WTC11 (cell line): ENCODE measurements at regions not wholly inside any gene's neighbourhood (a gene's known extent, or its start where the extent isn't known, plus 50 kb on each side); places are given as distances from the start of the nearest gene placed in this dataset.
A peak's percentile ranks its signal among the peaks of the same experiment; 100 is the strongest.

Experiments
- ATAC-seq: fragments of 200-7000 bp; cut with Tn5 transposase; 2 replicates; pipeline ENCODE4 v1.10.0; 2021; ENCODE audit warnings: mild to moderate bottlenecking, moderate library complexity
- CTCF ChIA-PET: fragments of 300-600 bp; sonication (Branson Sonifier 250); formaldehyde crosslinking; loops from one replicate; lab custom pipeline; 2021; ENCODE audit warnings: antibody characterized with exemption; lab: Charles Lee
- POLR2A ChIA-PET: fragments of 350-600 bp; sonication (Branson Sonifier 250); formaldehyde crosslinking; loops from one replicate; lab custom pipeline; 2021; ENCODE audit warnings: antibody characterized with exemption; lab: Charles Lee
- DNase-seq: peaks from one replicate; pipeline ENCODE4 v3.0.0; 2021; ENCODE audit warnings: low spot score
- H3K27ac Mint-ChIP-seq: 2 replicates; pipeline ENCODE4 v1.8.0; 2021; ENCODE audit warnings: mixed read lengths
- H3K27me3 Mint-ChIP-seq: 2 replicates; pipeline ENCODE4 v1.8.0; 2021; ENCODE audit warnings: low read depth, mild to moderate bottlenecking, moderate library complexity, mixed read lengths
- H3K36me3 Mint-ChIP-seq: 2 replicates; pipeline ENCODE4 v1.8.0; 2021; ENCODE audit warnings: mixed read lengths
- H3K4me1 Mint-ChIP-seq: 2 replicates; pipeline ENCODE4 v1.8.0; 2022; ENCODE audit warnings: mixed read lengths
- H3K4me3 Mint-ChIP-seq: 2 replicates; pipeline ENCODE4 v1.8.0; 2021; ENCODE audit warnings: mild to moderate bottlenecking, moderate library complexity, mixed read lengths
- H3K9me3 Mint-ChIP-seq: 2 replicates; pipeline ENCODE4 v1.8.0; 2021; ENCODE audit warnings: mixed read lengths
- ELF4 ChIP-seq: sonication (generic); formaldehyde crosslinking; IDR thresholded peaks from 2 replicates; pipeline ENCODE4 v1.8.1; 2022; ENCODE audit warnings: low read depth, mild to moderate bottlenecking, moderate library complexity, missing genetic modification reagents
- FOXP1 ChIP-seq: sonication (generic); formaldehyde crosslinking; IDR thresholded peaks from 2 replicates; pipeline ENCODE4 v1.8.0; 2022; ENCODE audit warnings: missing genetic modification reagents, mild to moderate bottlenecking, moderate library complexity, borderline replicate concordance
- JAZF1 ChIP-seq: fragments of 250-450 bp; sonication (Bioruptor Pico); IDR thresholded peaks from 2 replicates; pipeline ENCODE4 v1.9.0; 2021; ENCODE audit warnings: moderate library complexity, mild to moderate bottlenecking, inconsistent platforms
- KAT7 ChIP-seq: sonication (generic); formaldehyde crosslinking; IDR thresholded peaks from 2 replicates; pipeline ENCODE4 v1.8.1; 2023; ENCODE audit warnings: missing genetic modification reagents, mild to moderate bottlenecking, borderline replicate concordance
- MYBL2 ChIP-seq: sonication (generic); formaldehyde crosslinking; IDR thresholded peaks from 2 replicates; pipeline ENCODE4 v1.8.1; 2023; ENCODE audit warnings: mild to moderate bottlenecking, moderate library complexity, missing genetic modification reagents
- NFYB ChIP-seq: sonication (generic); formaldehyde crosslinking; conservative IDR thresholded peaks from 2 replicates; pipeline ENCODE4 v1.8.0; 2022; ENCODE audit warnings: low read depth, missing genetic modification reagents
- NR2C2 ChIP-seq: sonication (generic); formaldehyde crosslinking; IDR thresholded peaks from 2 replicates; pipeline ENCODE4 v1.8.0; 2022; ENCODE audit warnings: mild to moderate bottlenecking, missing genetic modification reagents
- OVOL2 ChIP-seq: fragments of 250-450 bp; sonication (Bioruptor Pico); IDR thresholded peaks from 2 replicates; pipeline ENCODE4 v1.9.0; 2021; ENCODE audit warnings: mild to moderate bottlenecking, borderline replicate concordance
- TCF7 ChIP-seq: sonication (generic); formaldehyde crosslinking; IDR thresholded peaks from 2 replicates; pipeline ENCODE4 v1.8.0; 2022; ENCODE audit warnings: mild to moderate bottlenecking, low read depth, missing genetic modification reagents, moderate library complexity
- ZNF121 ChIP-seq: sonication (generic); formaldehyde crosslinking; IDR thresholded peaks from 2 replicates; pipeline ENCODE4 v1.8.0; 2023; ENCODE audit warnings: missing genetic modification reagents
- ZNF317 ChIP-seq: sonication (generic); formaldehyde crosslinking; IDR thresholded peaks from 2 replicates; pipeline ENCODE4 v1.8.1; 2023; ENCODE audit warnings: low read depth, mild to moderate bottlenecking, moderate library complexity, missing genetic modification reagents, borderline replicate concordance
- TF ChIP-seq, protein P1 (sequence below): sonication (generic); formaldehyde crosslinking; IDR thresholded peaks from 2 replicates; pipeline ENCODE4 v1.8.0; 2022; ENCODE audit warnings: mild to moderate bottlenecking, missing genetic modification reagents
- TF ChIP-seq, protein P2 (sequence below): sonication (generic); formaldehyde crosslinking; conservative IDR thresholded peaks from 2 replicates; pipeline ENCODE4 v1.8.1; 2022; ENCODE audit warnings: mild to moderate bottlenecking, missing genetic modification reagents
- TF ChIP-seq, protein P3 (sequence below): sonication (generic); formaldehyde crosslinking; IDR thresholded peaks from 2 replicates; pipeline ENCODE4 v1.8.0; 2023; ENCODE audit warnings: missing genetic modification reagents, mild to moderate bottlenecking, borderline replicate concordance
- TF ChIP-seq, protein P4 (sequence below): sonication (generic); formaldehyde crosslinking; IDR thresholded peaks from 2 replicates; pipeline ENCODE4 v1.8.1; 2022; ENCODE audit warnings: low read depth, mild to moderate bottlenecking, moderate library complexity, missing genetic modification reagents, borderline replicate concordance
- TF ChIP-seq, protein P5 (sequence below): sonication (generic); formaldehyde crosslinking; IDR thresholded peaks from 2 replicates; pipeline ENCODE4 v1.8.0; 2023; ENCODE audit warnings: missing genetic modification reagents

DNA sequence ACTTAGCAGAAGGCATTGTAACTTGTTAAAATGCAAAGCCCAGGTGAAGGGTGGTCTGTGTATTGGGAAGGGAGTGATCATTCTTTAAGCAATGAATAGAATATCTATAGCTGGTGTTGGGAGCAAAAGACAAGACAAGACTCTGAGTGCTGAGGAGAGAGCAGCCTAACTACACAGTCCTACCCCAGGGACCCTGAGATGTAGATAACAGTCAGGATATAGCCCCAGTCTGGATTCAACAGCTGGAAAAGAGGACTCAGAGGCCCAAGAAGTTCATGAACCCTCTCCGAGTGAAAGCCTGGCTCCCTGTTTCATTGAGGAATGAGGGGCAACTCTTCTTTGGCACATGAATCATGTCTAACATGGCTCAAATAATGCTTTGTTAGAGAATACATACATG, 310.7 kb upstream of the SLC14A2 start (continued):
- TF ChIP-seq, protein P1, sequence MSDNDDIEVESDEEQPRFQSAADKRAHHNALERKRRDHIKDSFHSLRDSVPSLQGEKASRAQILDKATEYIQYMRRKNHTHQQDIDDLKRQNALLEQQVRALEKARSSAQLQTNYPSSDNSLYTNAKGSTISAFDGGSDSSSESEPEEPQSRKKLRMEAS: no peak
- no peak for TF ChIP-seq ELF4 (CRISPR knock-in tag)

DNA sequence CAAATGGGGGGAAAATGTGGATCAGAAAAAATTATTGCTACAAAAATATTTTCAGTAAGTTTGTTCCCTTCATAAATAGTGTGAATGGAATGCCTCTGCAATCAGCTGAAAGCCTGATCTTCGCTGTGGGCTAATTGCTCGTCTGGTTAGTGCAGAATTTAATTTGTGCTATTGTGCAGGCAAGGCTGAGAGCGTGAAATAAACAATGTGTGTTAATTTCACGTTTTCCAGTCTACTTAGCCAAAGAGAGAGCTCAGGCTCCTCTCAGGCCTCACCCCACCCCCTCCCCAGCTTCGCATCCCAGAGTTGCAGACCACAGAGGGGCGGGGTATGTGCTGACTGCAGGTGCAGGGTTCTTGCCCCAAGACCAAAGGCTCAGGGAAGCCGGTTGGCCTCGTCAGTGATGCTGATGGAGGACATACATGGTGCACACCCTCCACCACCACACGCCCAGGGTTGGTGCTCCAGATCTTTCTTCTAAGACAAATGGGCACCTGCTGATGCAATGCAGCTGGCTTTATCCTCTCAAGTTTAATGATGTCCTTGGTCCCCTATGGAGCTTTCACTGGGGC, 302.6 kb upstream of the SLC14A2 start:
- Mint-ChIP-seq H3K9me3 (peaks cover 5% of the 10 kb centered on the region), H3K27ac (no peak overlapping the region)

DNA sequence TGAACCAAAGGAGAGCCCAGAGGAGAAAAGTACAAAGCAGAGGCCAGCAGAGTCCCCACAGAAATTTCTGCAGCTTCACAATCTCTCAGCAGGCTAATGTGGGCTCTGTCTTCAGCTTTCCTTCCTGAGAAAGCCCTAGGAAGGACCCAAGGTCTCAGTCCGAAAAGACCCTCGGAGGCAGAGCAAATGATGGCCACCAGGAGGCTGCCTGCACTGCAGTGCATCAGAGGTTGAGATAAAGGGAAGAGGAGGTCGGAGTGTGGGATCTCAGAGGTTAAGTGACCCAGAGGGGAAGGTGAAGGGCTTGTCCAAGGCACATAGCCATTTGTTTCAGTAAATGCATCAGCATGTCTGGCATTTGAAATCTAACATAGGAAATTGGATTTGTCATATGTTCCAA, 299.1 kb upstream of the SLC14A2 start:
- DNase-seq (peak; percentile 35), ATAC-seq (peak; percentile 90)
- no peak overlapping the region for H3K27ac Mint-ChIP-seq
- H3K9me3 Mint-ChIP-seq: no peaks in the 10 kb centered on the region
- ChIA-PET CTCF (interaction anchor here (0.6 to 2.3 kb wide), 5 partner anchors 20 to 70 kb away, joined by 3 to 10 read pairs (median 3); no protein-coding TSS in a partner anchor), POLR2A (no interaction called here)
- H3K4me3 Mint-ChIP-seq: no peak overlapping the region
- no peaks in the 10 kb centered on the region for H3K36me3 Mint-ChIP-seq
- H3K27me3 Mint-ChIP-seq: no peaks in the 10 kb centered on the region; the same call in 1 of the 2 replicates
- peaks cover 6% of the 10 kb centered on the region for H3K4me1 Mint-ChIP-seq
- TF ChIP-seq ELF4 (CRISPR knock-in tag) (no peak), NR2C2 (CRISPR knock-in tag) (no peak), NFYB (CRISPR knock-in tag) (no peak), MYBL2 (CRISPR knock-in tag) (no peak), JAZF1 (CRISPR knock-in tag) (no peak), OVOL2 (CRISPR knock-in tag) (no peak), ZNF121 (CRISPR knock-in tag) (no peak), FOXP1 (CRISPR knock-in tag) (no peak), ZNF317 (no peak), TCF7 (CRISPR knock-in tag) (no peak), KAT7 (CRISPR knock-in tag) (no peak)
- TF ChIP-seq, protein P2, sequence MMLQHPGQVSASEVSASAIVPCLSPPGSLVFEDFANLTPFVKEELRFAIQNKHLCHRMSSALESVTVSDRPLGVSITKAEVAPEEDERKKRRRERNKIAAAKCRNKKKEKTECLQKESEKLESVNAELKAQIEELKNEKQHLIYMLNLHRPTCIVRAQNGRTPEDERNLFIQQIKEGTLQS (CRISPR knock-in tag): no peak
- TF ChIP-seq, protein P3, sequence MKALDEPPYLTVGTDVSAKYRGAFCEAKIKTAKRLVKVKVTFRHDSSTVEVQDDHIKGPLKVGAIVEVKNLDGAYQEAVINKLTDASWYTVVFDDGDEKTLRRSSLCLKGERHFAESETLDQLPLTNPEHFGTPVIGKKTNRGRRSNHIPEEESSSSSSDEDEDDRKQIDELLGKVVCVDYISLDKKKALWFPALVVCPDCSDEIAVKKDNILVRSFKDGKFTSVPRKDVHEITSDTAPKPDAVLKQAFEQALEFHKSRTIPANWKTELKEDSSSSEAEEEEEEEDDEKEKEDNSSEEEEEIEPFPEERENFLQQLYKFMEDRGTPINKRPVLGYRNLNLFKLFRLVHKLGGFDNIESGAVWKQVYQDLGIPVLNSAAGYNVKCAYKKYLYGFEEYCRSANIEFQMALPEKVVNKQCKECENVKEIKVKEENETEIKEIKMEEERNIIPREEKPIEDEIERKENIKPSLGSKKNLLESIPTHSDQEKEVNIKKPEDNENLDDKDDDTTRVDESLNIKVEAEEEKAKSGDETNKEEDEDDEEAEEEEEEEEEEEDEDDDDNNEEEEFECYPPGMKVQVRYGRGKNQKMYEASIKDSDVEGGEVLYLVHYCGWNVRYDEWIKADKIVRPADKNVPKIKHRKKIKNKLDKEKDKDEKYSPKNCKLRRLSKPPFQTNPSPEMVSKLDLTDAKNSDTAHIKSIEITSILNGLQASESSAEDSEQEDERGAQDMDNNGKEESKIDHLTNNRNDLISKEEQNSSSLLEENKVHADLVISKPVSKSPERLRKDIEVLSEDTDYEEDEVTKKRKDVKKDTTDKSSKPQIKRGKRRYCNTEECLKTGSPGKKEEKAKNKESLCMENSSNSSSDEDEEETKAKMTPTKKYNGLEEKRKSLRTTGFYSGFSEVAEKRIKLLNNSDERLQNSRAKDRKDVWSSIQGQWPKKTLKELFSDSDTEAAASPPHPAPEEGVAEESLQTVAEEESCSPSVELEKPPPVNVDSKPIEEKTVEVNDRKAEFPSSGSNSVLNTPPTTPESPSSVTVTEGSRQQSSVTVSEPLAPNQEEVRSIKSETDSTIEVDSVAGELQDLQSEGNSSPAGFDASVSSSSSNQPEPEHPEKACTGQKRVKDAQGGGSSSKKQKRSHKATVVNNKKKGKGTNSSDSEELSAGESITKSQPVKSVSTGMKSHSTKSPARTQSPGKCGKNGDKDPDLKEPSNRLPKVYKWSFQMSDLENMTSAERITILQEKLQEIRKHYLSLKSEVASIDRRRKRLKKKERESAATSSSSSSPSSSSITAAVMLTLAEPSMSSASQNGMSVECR (CRISPR knock-in tag): no peak
- TF ChIP-seq, protein P4, sequence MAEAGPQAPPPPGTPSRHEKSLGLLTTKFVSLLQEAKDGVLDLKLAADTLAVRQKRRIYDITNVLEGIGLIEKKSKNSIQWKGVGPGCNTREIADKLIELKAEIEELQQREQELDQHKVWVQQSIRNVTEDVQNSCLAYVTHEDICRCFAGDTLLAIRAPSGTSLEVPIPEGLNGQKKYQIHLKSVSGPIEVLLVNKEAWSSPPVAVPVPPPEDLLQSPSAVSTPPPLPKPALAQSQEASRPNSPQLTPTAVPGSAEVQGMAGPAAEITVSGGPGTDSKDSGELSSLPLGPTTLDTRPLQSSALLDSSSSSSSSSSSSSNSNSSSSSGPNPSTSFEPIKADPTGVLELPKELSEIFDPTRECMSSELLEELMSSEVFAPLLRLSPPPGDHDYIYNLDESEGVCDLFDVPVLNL (CRISPR knock-in tag): no peak
- TF ChIP-seq, protein P5, sequence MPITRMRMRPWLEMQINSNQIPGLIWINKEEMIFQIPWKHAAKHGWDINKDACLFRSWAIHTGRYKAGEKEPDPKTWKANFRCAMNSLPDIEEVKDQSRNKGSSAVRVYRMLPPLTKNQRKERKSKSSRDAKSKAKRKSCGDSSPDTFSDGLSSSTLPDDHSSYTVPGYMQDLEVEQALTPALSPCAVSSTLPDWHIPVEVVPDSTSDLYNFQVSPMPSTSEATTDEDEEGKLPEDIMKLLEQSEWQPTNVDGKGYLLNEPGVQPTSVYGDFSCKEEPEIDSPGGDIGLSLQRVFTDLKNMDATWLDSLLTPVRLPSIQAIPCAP (CRISPR knock-in tag): no peak

More for the DNA sequence above, 302.6 kb upstream of the SLC14A2 start:
- ATAC-seq (no peak), DNase-seq (peak; percentile 19)
- POLR2A ChIA-PET: no interaction called here
- no peak overlapping the region for H3K4me3 Mint-ChIP-seq
- TF ChIP-seq, protein P4 (CRISPR knock-in tag): no peak
- TF ChIP-seq, protein P1: no peak
- TF ChIP-seq ELF4 (CRISPR knock-in tag): no peak
- H3K4me1 Mint-ChIP-seq: peaks cover 6% of the 10 kb centered on the region
- no peaks in the 10 kb centered on the region; the same call in 1 of the 2 replicates for H3K27me3 Mint-ChIP-seq
- CTCF ChIA-PET: interaction anchor here (0.6 to 3.0 kb wide), 3 partner anchors 37 to 100 kb away, joined by 3 to 16 read pairs (median 3); no protein-coding TSS in a partner anchor
- H3K36me3 Mint-ChIP-seq: no peaks in the 10 kb centered on the region
